HS-27A (cell line): ENCODE measurements at regions not wholly inside any gene's neighbourhood (a gene's known extent, or its start where the extent isn't known, plus 50 kb on each side); places are given as distances from the start of the nearest gene placed in this dataset.

Experiments
- DNase-seq: peaks from one replicate; pipeline ENCODE4 v3.0.0-alpha.2; 2012; ENCODE audit warnings: low read depth, missing footprints

GRCh38 chr12:17809206-17809605 is 280.8 kb downstream of the RERGL start:
- no peak for DNase-seq

GRCh38 chr12:17802657-17803641 is 287.0 kb downstream of the RERGL start:
- DNase-seq: no peak

GRCh38 chr12:17793854-17794253 is 296.1 kb downstream of the RERGL start:
- no peak for DNase-seq

GRCh38 chr12:17778242-17778641 is 311.8 kb downstream of the RERGL start:
- no peak for DNase-seq

- no peak for DNase-seq
These were observed 326.6 kb downstream of the RERGL start for GRCh38 chr12:17763366-17763765.

- no peak for DNase-seq
These were observed 330.0 kb downstream of the RERGL start for GRCh38 chr12:17759982-17760381.
